DMS 273 treated with DMSO at 0.1 percent for 48 hours (cell line): ENCODE measurements at regions not wholly inside any gene's neighbourhood (a gene's known extent, or its start where the extent isn't known, plus 50 kb on each side); places are given as distances from the start of the nearest gene placed in this dataset.
"Not testable (repeated sequence)": the region's sequence is repeated elsewhere in the genome, so short reads cannot be mapped to it uniquely, and the experiment has no call there.

Experiments used
- DNase-seq: peaks from one replicate; lab custom pipeline; 2025; lab: John Stamatoyannopoulos, UW

DNA sequence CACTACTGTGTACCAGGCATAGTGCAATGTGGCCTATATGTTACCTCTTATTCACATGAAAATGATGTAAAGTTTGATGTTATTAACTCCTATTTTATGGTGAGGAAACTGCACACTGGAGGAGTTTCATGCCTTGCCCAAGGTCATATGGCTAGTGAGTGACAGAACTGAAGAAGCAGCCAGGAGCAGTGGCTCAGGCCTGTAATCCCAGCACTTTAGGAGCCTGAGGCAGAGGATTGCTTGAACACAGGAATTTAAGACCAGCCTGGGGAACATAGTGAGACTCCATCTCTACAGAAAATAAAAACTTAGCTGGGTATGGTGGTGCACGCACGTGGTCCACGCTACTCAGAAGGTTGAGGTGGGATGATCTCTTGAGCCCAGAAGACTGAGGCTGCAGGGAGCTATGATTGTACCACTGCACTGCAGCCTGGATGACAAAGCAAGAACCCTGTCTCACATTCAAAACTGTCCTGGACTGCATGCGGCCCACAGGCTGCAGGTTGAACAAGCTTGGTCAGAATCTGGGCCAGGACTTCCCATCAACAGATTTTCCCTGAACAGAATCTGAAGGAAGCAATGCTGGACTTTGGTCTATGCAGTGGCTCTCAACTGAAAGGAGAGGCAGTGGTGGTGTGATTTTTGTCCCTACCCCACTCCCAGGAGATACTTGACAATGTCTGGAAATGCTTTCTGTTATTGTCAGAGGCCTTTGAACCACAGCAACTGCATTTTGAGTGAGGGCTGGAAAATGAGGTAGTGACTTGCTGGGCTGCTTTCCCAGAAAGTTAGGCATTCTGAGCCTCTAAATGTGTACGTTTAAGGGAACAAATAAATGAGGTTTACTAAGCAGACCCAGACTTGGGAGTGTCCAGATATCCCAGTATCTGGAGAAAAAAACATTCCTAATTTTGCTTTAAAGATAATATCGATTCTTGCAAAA is 479.5 kb downstream of the TMEM114 start:
- DNase-seq: no peak

DNA sequence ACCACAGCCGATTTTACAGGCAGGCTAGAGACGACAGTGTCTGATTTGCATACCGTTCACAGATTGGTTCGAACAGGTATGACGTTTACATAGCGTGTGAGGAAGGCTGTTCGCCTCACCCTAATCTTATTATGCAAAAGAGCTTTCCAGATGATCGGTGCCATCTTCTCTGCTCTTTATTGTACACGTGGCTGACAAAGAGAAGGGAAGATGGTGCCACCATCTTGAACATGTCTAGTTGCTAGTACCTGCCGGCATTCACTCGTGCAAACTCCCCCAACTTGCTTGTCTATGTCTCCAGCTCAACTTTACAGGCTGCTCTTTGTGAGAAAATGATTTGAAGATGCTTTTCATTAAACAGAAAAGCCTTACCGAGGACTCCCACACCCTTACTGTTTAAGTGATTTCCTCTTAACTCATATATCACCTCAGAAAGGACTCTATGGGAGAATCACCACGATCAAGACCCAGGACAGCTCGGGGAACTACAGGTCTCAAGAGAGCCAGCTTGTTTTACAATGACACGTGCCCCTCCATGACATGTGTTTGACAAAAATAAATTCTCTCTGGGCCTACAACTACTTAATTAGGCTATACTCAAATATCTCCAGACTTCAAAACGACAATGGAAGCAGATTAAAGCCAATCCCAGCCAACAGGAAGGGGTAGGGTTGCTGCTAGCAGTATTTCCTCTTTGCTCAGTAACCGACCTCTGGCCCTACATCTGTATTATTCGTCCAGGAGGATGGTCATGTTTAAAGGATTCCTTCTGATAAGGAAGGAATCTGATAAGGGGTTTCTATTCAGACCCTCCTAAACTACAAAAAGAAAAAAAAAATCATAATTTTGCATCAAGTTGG is 480.6 kb downstream of the TMEM114 start:
- DNase-seq: no peak

DNA sequence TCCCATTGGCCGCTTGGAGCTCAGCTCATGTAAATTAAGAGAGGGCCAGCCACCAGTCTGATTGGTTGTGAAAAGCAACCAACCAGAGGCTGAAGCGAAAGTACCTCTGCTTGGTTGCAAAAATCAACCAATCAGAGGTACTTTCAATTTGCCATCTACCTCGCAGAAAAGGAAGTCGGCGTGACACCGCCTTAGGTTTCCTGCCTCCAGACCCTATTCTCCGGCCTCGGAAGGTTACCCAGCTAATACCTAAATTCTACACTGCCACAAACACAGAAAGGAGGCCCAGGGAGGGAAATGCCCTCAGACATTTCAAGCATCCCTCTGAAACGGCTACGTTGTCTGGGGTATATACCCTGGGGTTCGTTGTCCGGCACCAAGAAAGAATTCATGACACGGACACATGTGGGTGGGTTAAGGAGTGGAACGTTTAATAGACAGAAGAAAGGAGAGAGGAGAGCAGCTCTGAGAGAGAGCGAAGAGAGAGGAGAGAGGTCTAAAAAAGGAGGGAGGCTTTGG is 481.3 kb downstream of the TMEM114 start:
- DNase-seq: no peak

DNA sequence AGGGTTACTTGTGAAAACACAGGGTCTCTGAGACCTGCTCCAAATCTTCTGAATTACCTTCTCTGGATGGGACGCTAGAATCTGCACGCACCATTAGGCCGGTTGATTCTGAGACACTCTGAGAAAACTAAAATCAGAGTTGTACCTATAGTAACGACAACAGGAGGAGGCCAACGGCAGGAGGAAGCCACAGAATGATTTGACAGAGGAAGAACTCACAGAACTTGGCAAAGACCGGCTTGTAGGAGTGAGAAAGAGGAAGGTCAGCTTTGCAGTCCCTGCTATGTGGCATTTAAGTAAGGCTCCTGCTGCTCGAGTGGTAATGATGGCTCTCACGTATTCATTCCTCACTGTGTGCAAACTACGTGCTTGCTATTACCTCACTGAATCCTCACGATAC is 483.0 kb downstream of the TMEM114 start:
- DNase-seq: no peak

DNA sequence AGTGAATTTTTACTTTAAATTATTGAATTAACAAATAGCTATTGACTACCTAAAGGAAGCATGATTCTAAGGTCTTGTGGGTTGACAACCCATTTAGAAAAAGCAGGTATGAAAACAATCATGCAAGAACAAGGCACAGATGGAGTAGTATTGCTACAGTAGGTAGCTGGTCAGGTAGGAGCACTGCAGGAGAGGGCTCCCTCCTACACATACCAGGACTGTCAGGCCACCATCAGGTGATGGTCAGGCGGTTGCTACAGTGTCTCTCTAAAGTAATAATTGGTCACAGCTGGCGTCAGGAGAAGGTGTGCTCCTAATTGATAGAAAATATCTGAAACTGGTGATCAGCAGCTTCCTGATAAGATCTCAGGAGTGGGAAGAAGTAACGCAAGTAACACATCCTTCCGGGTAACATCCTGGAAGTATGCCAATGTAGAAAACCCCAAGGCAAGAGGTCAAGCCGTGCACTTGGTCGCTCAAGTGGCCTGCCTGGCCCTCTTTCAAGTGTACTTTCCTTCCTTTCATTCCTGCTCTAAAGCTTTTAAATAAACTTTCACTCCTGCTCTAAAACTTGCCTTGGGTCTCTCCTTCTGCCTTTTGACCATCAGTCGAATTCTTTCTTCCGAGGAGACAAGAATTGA is 486.5 kb downstream of the TMEM114 start:
- DNase-seq: no peak

DNA sequence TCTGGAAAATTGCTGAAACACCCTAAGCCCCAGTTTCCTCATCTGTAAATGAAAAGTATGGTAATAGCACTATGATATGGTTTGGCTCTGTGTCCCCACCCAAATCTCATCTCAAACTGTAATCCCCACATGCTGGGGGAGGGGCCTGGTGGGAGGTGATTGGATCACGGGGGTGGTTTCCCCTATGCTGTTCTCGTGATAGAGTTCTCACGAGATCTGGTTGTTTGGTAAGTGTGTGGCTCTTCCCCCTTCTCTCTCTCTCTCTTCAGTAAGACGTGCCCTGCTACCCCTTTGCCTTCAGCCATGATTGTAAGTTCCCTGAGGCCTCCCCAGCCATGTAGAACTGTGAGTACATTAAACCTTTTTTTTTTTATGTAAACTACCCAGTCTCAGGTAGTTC is 490.7 kb downstream of the TMEM114 start:
- DNase-seq: no peak

DNA sequence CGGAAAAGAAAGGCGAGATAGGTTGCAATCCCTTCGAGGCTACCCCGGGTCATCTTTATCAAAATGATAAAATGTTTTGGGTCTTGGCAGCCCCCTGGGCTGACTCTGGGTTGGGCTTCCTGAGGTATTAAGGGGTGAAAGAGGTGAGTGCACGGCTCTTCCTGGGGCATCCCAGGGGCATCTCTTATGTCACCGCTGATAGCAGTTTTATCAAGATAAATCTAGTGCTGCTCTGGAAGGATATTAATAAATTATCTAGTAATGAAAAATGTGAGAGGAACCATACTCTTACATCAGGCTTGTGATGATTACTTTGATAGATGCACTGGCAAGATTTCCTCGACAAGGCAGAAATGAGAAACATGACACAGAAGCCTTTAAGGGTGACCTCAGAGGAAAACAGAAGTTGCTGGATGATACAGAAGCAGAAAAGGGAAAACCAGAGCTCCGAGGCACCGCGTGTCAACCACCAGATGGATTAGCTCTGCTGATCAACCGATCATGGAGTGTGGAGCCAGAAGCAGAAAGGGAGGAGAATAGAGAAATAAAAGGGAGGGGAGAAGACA is 491.3 kb downstream of the TMEM114 start:
- no peak for DNase-seq

DNA sequence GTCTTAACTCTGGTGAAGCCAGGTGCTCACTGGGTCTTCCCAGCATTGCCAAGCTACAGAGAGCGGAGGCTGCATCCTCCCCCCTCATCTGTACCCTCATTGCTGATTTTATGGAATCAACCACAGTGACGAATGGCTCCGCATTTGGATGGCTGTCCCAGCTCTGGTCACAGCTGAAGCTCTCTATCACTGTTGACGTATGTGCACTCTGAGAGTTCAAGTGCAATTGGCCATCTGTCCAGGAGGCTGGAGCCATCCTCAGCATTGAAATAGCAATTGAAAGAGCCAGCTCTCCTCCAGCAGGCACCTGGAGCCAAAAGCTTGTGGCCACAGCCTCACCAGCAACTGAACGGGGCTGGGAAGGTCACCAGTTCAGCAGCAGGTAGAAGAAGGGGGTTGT is 494.1 kb downstream of the TMEM114 start:
- no peak for DNase-seq

DNA sequence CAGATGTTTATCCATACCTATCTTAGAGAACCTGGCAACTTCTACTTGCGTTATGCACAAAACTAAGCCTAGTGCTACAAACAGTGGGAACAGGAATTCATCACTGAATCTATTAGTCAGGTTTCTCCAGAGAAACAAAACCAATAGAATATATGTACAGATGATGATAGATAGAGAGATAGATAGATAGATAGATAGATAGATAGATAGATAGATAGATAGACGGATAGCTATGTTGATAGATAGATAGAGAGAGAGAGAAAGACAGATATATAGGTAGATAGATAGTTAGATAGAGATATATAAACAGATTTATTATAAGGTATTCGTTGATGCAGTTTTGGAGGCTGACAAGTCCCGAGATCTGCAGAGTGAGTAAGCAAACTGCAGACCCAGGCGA is 495.6 kb downstream of the TMEM114 start:
- DNase-seq: no peak

DNA sequence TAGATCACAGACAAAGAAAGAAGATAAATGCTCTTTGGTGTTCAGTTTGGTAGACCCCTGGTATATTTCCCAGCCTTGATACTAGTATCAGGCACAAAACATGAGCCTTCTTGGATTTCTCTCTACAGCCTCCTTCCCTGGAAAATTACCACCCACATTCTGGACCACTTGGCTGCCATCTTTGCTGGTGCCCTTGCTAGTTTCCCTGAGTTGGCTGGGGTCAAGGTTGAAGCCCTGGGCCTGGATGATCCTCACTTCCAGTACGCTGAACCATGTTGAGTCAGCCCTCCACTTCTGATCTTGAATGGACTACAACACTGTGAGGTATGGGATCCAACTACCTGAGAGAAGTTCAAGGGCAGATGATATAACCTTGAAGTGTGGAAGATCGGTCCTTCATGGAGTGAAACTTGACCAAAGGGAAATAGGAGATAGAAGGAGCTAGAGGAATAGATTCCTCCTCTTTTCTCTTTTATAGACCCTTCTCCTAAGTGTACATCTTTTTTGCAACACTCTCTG is 501.4 kb downstream of the TMEM114 start:
- DNase-seq: no peak

DNA sequence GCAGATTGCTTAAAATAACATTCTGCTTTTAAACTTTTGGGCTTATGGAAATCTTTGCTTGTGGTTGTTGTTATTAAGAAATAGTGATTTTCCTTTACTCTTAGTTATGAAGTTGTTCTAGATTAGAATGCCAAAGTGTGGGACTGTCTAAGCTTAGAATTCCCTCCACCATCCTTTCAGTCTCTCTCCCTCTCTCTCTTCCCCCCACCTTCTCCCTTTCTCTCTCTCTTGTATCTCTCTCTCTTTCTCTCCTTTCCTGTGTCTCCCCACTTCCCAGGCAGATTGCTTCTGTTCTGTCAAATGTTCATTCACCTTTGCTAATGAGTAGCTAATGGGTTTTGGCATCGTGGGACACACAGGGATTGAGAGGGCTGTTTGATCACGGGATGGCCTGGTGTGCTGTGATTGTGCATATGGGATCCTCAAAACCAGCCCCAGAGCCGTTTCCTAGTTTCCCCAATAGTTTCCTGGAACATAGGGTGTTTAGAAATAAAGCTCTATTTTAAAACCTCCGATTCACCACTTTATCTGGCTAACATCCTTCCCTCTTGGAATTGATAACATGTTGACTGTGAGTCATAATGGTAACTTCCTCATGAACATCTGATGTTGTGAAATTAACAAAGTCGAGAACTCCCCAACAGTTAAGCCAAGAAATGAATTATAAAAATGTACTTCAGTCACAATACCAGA is 502.6 kb downstream of the TMEM114 start:
- no peak for DNase-seq

DNA sequence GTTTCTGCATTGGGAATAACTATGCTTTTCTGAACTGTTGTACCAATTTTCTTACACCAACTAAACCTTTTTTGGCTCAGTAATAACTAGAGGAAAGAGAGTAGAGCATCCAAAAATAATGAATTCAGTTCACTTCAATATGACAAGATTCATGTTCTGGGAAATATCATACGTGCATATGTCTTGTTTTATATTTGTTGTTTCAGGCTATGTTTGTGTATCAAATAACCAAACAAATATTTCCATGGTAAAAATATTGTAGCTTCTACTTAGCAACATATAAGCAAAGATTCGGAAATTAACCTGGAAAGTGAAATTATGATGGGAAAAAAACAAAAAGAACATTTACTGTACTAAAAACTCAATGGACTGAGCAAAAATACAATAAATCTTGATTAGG is 503.2 kb downstream of the TMEM114 start:
- no peak for DNase-seq

DNA sequence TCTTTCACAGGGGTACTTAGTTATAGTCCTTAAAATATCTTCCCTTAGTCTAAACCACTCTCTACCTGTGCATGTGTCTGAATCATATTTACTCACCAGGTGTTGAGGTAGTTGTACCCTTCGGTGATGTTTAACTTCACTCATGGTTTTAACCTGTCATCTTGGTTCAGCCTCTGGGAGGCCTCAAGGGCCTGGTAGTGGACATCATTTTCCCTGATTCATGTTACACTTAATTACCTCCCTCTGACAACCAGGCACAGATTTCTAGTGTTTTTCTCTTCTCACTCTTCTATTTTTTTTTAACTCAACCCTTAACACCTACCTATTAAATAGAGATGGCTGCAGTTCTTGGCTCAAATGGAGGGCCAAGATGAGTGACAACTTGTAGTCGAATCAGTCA is 505.4 kb downstream of the TMEM114 start:
- no peak for DNase-seq

DNA sequence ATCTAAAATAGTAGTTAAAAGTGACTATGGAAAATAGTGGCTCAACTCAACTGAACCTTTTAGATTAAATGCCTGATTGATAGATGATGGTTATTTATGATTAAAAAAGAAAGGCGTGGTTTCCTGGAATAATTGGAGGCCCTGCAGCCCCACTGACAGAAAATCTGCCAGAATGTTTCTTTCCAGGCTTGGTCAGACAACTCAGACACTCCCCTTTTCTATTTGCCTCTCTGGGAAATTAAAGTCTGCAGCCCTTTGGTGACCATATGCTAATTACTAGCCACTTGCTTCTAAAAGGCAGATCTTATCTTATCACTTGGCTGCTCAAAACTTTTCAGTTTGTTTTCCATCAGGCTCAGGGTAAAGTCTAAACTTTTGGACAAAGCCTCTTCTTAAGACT is 506.0 kb downstream of the TMEM114 start:
- DNase-seq: no peak

DNA sequence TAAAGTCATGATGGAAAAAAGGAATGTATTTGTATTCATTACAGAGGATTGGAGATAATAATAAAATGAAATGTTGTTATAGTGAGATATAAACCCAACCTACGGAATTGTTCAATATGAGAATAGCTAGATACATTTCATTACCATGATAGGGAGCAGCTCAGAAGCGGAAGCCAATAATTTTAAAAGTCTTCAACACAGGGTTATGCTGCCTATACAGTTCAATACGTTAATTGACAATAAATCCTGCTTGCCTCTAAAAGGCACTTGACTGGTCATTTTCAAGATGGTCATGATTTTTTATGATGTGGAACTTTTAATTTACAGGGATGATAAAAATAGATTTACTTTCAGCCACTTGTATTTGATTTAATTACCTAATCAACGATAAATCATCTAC is 506.8 kb downstream of the TMEM114 start:
- no peak for DNase-seq

DNA sequence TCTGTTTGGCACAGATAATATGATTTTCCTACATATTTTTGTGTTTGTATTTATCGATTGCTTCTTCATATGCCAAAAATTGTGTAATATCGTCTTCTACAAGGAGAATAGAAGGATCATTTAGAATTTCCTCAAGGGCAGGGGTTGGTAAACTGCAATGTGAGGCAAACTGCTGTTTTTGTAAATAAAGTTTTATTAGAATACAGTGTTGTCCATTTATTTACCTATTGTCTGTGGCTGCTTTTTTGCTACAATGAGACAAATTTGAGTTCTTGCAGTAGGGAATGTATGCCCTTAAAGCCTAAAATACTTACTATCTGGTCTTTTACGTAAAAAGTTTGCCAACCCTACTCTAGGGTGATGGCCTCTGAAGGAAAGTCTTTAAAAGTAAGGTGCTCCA is 509.5 kb downstream of the TMEM114 start:
- no peak for DNase-seq

DNA sequence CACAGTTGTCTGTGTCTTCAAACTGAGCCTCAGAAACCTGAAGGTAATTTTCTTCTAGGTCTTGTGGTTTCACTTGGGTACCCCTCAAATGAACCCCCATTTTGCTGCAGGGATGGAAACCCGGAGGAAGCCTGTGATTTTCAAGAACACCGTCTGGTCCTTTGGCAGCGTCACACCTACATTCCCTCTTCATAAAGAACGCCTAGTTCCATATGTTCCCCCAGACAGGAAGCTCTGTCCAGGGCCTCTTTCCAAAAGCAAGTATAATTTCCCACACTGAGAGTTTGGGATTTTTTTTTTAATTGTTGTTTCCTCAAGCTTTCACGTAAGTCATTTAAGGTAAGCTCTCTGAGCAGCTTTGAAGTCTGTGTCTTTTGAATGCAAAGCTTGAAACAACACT is 515.0 kb downstream of the TMEM114 start:
- DNase-seq: no peak

DNA sequence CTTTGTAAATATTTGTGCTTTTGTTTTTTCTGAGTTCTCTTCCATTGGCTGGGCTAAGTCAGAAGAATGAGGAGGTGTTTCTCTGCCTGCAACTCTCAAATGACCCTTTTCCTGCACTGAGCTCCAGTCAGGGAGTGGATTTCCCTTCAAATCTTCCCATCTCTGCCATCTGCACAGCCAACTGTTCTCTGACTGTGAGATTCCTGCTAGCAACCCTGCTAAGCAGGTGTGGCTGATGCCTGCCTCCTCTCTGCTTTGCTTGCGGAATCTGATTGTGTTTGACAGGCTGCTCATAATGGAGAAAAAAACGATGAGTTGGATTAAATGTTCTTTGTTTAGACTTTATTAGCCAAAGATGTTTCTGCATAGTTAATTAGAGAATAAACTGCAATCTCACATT is 519.8 kb downstream of the TMEM114 start:
- DNase-seq: no peak

DNA sequence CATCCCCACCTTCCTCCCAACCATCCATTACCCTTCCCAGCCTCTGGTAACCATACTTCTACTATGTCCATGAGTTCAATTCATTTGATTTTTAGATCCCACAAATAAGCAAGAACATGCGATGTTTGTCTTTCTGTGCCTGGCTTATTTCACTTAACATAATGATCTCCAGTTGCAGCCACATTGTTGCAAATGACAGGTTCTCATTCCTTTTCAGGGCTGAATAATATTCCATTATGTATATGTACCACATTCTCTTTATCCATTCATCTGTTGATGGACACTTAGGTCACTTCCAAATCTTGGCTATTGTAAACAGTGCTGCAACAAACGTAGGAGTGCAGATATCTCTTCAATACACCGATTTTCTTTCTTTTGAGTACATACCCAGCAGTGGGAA is 522.1 kb downstream of the TMEM114 start:
- not testable (repeated sequence) for DNase-seq

DNA sequence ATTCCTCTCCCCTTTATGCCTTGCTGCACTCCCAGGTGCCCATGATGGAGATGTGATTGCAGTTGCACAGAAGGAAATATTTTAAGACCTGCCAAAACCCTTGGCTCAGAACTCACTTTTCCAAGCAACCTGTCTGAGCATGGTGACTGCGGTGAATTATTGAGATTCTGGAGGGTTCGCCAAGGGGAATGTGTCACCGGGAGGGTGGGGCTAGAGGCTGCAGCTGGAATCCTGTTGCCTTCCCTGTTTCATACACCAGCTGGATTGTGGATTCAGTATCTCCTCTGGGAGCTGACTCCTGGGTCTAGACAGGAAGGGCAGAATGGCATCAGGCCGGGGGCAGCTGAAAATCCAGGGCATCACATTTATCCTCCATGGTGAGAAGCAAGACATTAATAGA is 527.2 kb downstream of the TMEM114 start:
- no peak for DNase-seq

DNA sequence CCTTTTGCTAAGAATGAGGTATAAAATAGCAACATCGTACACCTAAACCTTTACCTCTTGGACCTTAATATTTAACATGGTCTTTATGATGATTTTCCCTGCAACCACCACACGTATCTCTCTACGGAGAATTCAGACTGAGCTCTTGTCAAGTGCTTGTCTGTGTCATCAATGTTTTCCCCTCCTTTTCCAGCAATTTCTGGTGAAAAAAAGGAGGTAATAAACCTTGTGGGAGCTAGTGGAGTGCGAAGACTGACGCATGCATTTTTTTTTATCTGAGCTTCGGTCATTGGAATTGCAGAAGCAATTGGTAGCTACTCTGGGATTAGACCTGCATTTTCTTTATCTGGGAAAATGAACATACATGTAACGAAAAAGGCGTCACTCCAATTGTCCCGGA is 527.6 kb downstream of the TMEM114 start:
- DNase-seq: no peak
